Left ventricle myocardium inferior (tissue), 1 donor: ENCODE measurements at regions not wholly inside any gene's neighbourhood (a gene's known extent, or its start where the extent isn't known, plus 50 kb on each side); places are given as distances from the start of the nearest gene placed in this dataset.
"Not testable (repeated sequence)": the region's sequence is repeated elsewhere in the genome, so short reads cannot be mapped to it uniquely, and the experiment has no call there.

Experiments used
- DNase-seq: peaks from one replicate; pipeline ENCODE4 v3.0.0-alpha.2; 2020
- H3K27ac ChIP-seq: fragments of 200-600 bp; replicated peaks from 2 replicates; pipeline ENCODE4 v1.8.0; 2021
- H3K27me3 ChIP-seq: fragments of 200-600 bp; 2 replicates; pipeline ENCODE4 v1.8.0; 2021; ENCODE audit warnings: low read depth
- H3K36me3 ChIP-seq: fragments of 200-600 bp; 2 replicates; pipeline ENCODE4 v1.8.0; 2021
- H3K4me1 ChIP-seq: fragments of 200-600 bp; 2 replicates; pipeline ENCODE4 v1.8.0; 2021
- H3K4me3 ChIP-seq: fragments of 200-600 bp; 2 replicates; pipeline ENCODE4 v1.8.0; 2021; ENCODE audit warnings: mild to moderate bottlenecking, moderate library complexity
- H3K9me3 ChIP-seq: fragments of 200-600 bp; replicated peaks from 2 replicates; pipeline ENCODE4 v1.8.0; 2021
- CTCF ChIP-seq: fragments of 200-600 bp; IDR thresholded peaks from 2 replicates; pipeline ENCODE4 v1.8.0; 2021; ENCODE audit warnings: antibody characterized with exemption, mild to moderate bottlenecking, borderline replicate concordance
- intact Hi-C: fragments of 100-400 bp; cut with micrococcal nuclease; formaldehyde crosslinking; loops from one replicate; pipeline ENCODE4 v1.11.0; 2022
- donor health status: DM: no; HTN: yes; CAD: no; lungs with severe emphysema.

GRCh38 chr4:32930700-32931099, 2210.5 kb downstream of the PCDH7 start:
- Histone ChIP-seq H3K4me1 (no peaks in the 10 kb centered on the region), H3K4me3 (no peak overlapping the region), H3K27me3 (no peaks in the 10 kb centered on the region), H3K36me3 (no peaks in the 10 kb centered on the region), H3K27ac (no peak overlapping the region), H3K9me3 (peaks cover 4% of the 10 kb centered on the region)
- intact Hi-C loops = no loop called here
- TF ChIP-seq CTCF = no peak
- DNase-seq = no peak

GRCh38 chr4:32931475-32931874, 2211.3 kb downstream of the PCDH7 start:
- no peak for TF ChIP-seq CTCF
- DNase-seq = no peak
- Histone ChIP-seq H3K27ac (no peak overlapping the region), H3K27me3 (no peaks in the 10 kb centered on the region), H3K4me1 (no peaks in the 10 kb centered on the region), H3K36me3 (no peaks in the 10 kb centered on the region), H3K4me3 (no peak overlapping the region), H3K9me3 (peaks cover 10% of the 10 kb centered on the region)
- intact Hi-C loops = no loop called here

GRCh38 chr4:32932156-32932555, 2212.0 kb downstream of the PCDH7 start:
- no peak for TF ChIP-seq CTCF
- no peaks in the 10 kb centered on the region for H3K4me1 ChIP-seq
- intact Hi-C loops = no loop called here

GRCh38 chr4:32939222-32939621, 2219.1 kb downstream of the PCDH7 start:
- H3K27me3 ChIP-seq, H3K4me3 ChIP-seq, H3K4me1 ChIP-seq, H3K27ac ChIP-seq, intact Hi-C loops, DNase-seq, H3K36me3 ChIP-seq: not testable (repeated sequence)
- peaks cover 36% of the 10 kb centered on the region for H3K9me3 ChIP-seq

More at GRCh38 chr4:32932156-32932555, 2212.0 kb downstream of the PCDH7 start:
- DNase-seq = no peak
- no peak overlapping the region for H3K27ac ChIP-seq
- no peaks in the 10 kb centered on the region for H3K36me3 ChIP-seq
- H3K9me3 ChIP-seq = peaks cover 10% of the 10 kb centered on the region
- H3K4me3 ChIP-seq = no peak overlapping the region
- H3K27me3 ChIP-seq = no peaks in the 10 kb centered on the region

- H3K4me3 ChIP-seq = no peak overlapping the region
- H3K9me3 ChIP-seq = peaks cover 21% of the 10 kb centered on the region
- intact Hi-C loops = no loop called here
- H3K36me3 ChIP-seq = no peaks in the 10 kb centered on the region
- no peak for TF ChIP-seq CTCF
- no peaks in the 10 kb centered on the region for H3K4me1 ChIP-seq
- no peak for DNase-seq
- no peaks in the 10 kb centered on the region for H3K27me3 ChIP-seq
- no peak overlapping the region for H3K27ac ChIP-seq
These were observed 2230.7 kb downstream of the PCDH7 start for GRCh38 chr4:32950866-32951265.

GRCh38 chr4:32958586-32958985, 2238.4 kb downstream of the PCDH7 start:
- no peak overlapping the region for H3K27ac ChIP-seq
- intact Hi-C loops = no loop called here
- H3K4me3 ChIP-seq = no peak overlapping the region
- no peaks in the 10 kb centered on the region for H3K4me1 ChIP-seq
- TF ChIP-seq CTCF = no peak
- no peaks in the 10 kb centered on the region for H3K36me3 ChIP-seq
- no peak for DNase-seq
- H3K27me3 ChIP-seq = no peaks in the 10 kb centered on the region
- no peaks in the 10 kb centered on the region for H3K9me3 ChIP-seq
